HepG2 (cell line): ENCODE measurements at regions not wholly inside any gene's neighbourhood (a gene's known extent, or its start where the extent isn't known, plus 50 kb on each side); places are given as distances from the start of the nearest gene placed in this dataset.

ENCODE experiments used
- BORCS8-MEF2B ChIP-seq: sonication (generic); formaldehyde crosslinking; IDR thresholded peaks from 2 replicates; pipeline ENCODE4 v1.8.0; 2022; ENCODE audit warnings: mild to moderate bottlenecking, missing genetic modification reagents
- FUBP1 ChIP-seq: sonication (generic); formaldehyde crosslinking; IDR thresholded peaks from 2 replicates; pipeline ENCODE4 v1.5.1; 2020; ENCODE audit warnings: missing genetic modification reagents, mild to moderate bottlenecking, borderline replicate concordance
- KLF9 ChIP-seq: IDR thresholded peaks from 2 replicates; pipeline ENCODE4 v1.6.1; 2016; ENCODE audit warnings: low read depth
- NFE2 ChIP-seq: sonication (generic); formaldehyde crosslinking; IDR thresholded peaks from 2 replicates; pipeline ENCODE4 v1.4.0; 2020; ENCODE audit warnings: missing genetic modification reagents
- NFE2L1 ChIP-seq: sonication (generic); formaldehyde crosslinking; IDR thresholded peaks from 2 replicates; pipeline ENCODE4 v1.4.0; 2020; ENCODE audit warnings: missing genetic modification reagents, mild to moderate bottlenecking, borderline replicate concordance
- PCBP1 ChIP-seq: fragments of 200-400 bp; formaldehyde crosslinking; IDR thresholded peaks from 2 replicates; pipeline ENCODE4 v1.6.1; 2017; ENCODE audit warnings: mild to moderate bottlenecking, low read depth, low read length, borderline replicate concordance
- SNAPC2 ChIP-seq: sonication (generic); formaldehyde crosslinking; IDR thresholded peaks from 2 replicates; pipeline ENCODE4 v1.8.1; 2022; ENCODE audit warnings: mild to moderate bottlenecking, missing genetic modification reagents
- STAT6 ChIP-seq: sonication (generic); formaldehyde crosslinking; IDR thresholded peaks from 2 replicates; pipeline ENCODE4 v1.4.0; 2020; ENCODE audit warnings: missing genetic modification reagents, mild to moderate bottlenecking, borderline replicate concordance
- TRIM24 ChIP-seq: sonication (generic); formaldehyde crosslinking; IDR thresholded peaks from 2 replicates; pipeline ENCODE4 v1.8.0; 2022; ENCODE audit warnings: mild to moderate bottlenecking, missing genetic modification reagents
- ZFAT ChIP-seq: sonication (generic); formaldehyde crosslinking; conservative IDR thresholded peaks from 2 replicates; pipeline ENCODE4 v1.8.1; 2023; ENCODE audit warnings: missing genetic modification reagents, inconsistent platforms
- ZFP82 ChIP-seq: sonication (generic); formaldehyde crosslinking; IDR thresholded peaks from 2 replicates; pipeline ENCODE4 v1.5.1; 2020; ENCODE audit warnings: mild to moderate bottlenecking, missing genetic modification reagents, borderline replicate concordance
- ZNF468 ChIP-seq: sonication (generic); formaldehyde crosslinking; IDR thresholded peaks from 2 replicates; pipeline ENCODE4 v1.8.0; 2022; ENCODE audit warnings: mild to moderate bottlenecking, moderate library complexity, missing genetic modification reagents
- ZNF484 ChIP-seq: sonication (generic); formaldehyde crosslinking; IDR thresholded peaks from 2 replicates; pipeline ENCODE4 v1.5.1; 2020; ENCODE audit warnings: mild to moderate bottlenecking, low read depth, missing genetic modification reagents, borderline replicate concordance
- ZNF563 ChIP-seq: sonication (generic); formaldehyde crosslinking; IDR thresholded peaks from 2 replicates; pipeline ENCODE4 v1.8.0; 2022; ENCODE audit warnings: mild to moderate bottlenecking, moderate library complexity, missing genetic modification reagents
- ZSCAN31 ChIP-seq: sonication (generic); formaldehyde crosslinking; IDR thresholded peaks from 2 replicates; pipeline ENCODE4 v1.5.0; 2020; ENCODE audit warnings: low read depth, mild to moderate bottlenecking, missing genetic modification reagents
- TF ChIP-seq, protein P1 (sequence below): sonication (generic); formaldehyde crosslinking; IDR thresholded peaks from 2 replicates; pipeline ENCODE4 v1.4.0; 2020; ENCODE audit warnings: missing genetic modification reagents, low read depth, mild to moderate bottlenecking, borderline replicate concordance
- TF ChIP-seq, protein P2 (sequence below): sonication (generic); formaldehyde crosslinking; IDR thresholded peaks from 2 replicates; pipeline ENCODE4 v1.4.0; 2020; ENCODE audit warnings: missing genetic modification reagents; ENCODE audit errors: not compliant biosample characterization

DNA sequence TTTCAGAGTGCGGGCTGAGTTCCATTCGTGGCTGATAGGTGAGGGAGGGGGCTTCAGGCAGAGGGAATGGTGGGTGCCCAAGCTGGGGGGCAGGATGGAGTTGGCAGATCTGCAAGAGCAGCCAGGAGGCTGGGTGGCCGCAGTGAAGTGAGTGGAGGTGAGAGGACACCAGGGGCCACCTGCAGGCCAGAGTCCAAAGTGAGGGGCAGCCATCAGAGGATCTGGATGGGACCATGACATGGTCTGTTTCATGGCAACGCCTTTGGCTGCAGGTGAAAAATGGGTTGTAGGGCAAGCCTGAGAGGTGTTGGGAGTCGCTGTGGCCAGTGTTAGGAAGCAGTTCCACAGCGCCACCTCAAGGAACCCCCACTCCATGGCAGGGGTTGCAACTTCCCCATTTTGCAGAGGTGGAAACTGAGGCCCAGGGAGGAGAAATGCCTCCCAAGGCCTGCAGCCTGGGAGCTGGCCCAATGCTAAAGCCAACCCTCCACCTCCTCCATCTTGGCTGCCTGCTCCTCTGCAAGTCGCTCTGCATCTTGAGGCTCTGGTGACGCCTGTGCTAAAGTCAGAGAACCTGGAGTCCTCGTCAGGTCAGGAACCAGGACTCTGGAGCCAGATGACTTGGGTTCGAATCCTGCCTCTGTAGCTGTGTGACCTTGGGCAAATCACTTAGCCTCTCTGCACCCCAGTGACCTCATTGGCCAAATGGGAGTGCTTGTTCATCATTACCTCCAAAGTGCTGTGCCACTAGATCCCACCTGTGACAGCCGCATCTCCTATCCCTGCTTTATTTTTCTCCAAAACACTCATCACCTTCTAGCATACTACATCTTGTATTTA lies 153.8 kb downstream of the CEBPB start (continued):
- TF ChIP-seq, protein P1, sequence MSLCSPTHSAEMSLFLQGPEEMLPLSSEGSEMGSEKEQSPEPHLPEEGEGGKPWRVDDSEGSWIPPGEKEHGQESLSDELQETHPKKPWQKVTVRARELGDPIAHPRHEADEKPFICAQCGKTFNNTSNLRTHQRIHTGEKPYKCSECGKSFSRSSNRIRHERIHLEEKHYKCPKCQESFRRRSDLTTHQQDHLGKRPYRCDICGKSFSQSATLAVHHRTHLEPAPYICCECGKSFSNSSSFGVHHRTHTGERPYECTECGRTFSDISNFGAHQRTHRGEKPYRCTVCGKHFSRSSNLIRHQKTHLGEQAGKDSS (CRISPR knock-in tag) = no peak
- TF ChIP-seq TRIM24 (CRISPR knock-in tag) = no peak
- TF ChIP-seq NFE2L1 (CRISPR knock-in tag) = no peak
- TF ChIP-seq ZSCAN31 (CRISPR knock-in tag) = no peak
- TF ChIP-seq PCBP1 = no peak
- TF ChIP-seq ZNF468 (CRISPR knock-in tag) = no peak
- TF ChIP-seq SNAPC2 (CRISPR knock-in tag) = no peak
- no peak; the same call in 1 of the 2 replicates for TF ChIP-seq BORCS8-MEF2B (CRISPR knock-in tag)
- TF ChIP-seq NFE2 (CRISPR knock-in tag) = no peak
- TF ChIP-seq ZNF563 (CRISPR knock-in tag) = no peak
- TF ChIP-seq ZFP82 (CRISPR knock-in tag) = no peak
- TF ChIP-seq STAT6 = no peak
- no peak for TF ChIP-seq FUBP1 (CRISPR knock-in tag)
- TF ChIP-seq, protein P2, sequence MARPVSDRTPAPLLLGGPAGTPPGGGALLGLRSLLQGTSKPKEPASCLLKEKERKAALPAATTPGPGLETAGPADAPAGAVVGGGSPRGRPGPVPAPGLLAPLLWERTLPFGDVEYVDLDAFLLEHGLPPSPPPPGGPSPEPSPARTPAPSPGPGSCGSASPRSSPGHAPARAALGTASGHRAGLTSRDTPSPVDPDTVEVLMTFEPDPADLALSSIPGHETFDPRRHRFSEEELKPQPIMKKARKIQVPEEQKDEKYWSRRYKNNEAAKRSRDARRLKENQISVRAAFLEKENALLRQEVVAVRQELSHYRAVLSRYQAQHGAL (CRISPR knock-in tag) = no peak
- no peak for TF ChIP-seq KLF9 (CRISPR knock-in tag)
- no peak for TF ChIP-seq ZFAT
- no peak for TF ChIP-seq ZNF484 (CRISPR knock-in tag)
